IPS-15b (cell line): ENCODE measurements at regions not wholly inside any gene's neighbourhood (a gene's known extent, or its start where the extent isn't known, plus 50 kb on each side); places are given as distances from the start of the nearest gene placed in this dataset.
"Not testable (repeated sequence)": the region's sequence is repeated elsewhere in the genome, so short reads cannot be mapped to it uniquely, and the experiment has no call there.

Experiments
- H3K27me3 ChIP-seq: one replicate; pipeline ENCODE4 v1.6.1; 2013; ENCODE audit warnings: low read length; ENCODE audit not compliant: control insufficient read depth, insufficient read depth
- H3K36me3 ChIP-seq: one replicate; pipeline ENCODE4 v1.6.1; 2013; ENCODE audit warnings: low read length; ENCODE audit not compliant: control insufficient read depth, insufficient read depth
- H3K4me1 ChIP-seq: one replicate; pipeline ENCODE4 v1.6.1; 2013; ENCODE audit warnings: mild to moderate bottlenecking, low read length; ENCODE audit not compliant: control insufficient read depth, insufficient read depth
- H3K4me3 ChIP-seq: one replicate; pipeline ENCODE4 v1.5.1; 2013; ENCODE audit warnings: low read depth, low read length
- H3K9ac ChIP-seq: one replicate; pipeline ENCODE4 v1.6.1; 2013; ENCODE audit warnings: low read depth, mild to moderate bottlenecking, low read length
- H3K9me3 ChIP-seq: one replicate; pipeline ENCODE4 v1.6.1; 2013; ENCODE audit warnings: mild to moderate bottlenecking, low read length; ENCODE audit not compliant: control insufficient read depth, insufficient read depth

- peak overlapping the region; percentile 95 for H3K9ac ChIP-seq
- peak overlapping the region; percentile 77 for H3K4me3 ChIP-seq
- H3K36me3 ChIP-seq, result no peaks in the 10 kb centered on the region
- peaks cover 23% of the 10 kb centered on the region for H3K4me1 ChIP-seq
- no peaks in the 10 kb centered on the region for H3K27me3 ChIP-seq
- H3K9me3 ChIP-seq, result no peaks in the 10 kb centered on the region
Measured at GRCh38 chr5:12626556-12626955, 722.3 kb upstream of the CTNND2 start.

GRCh38 chr5:12625667-12626263 is 721.5 kb upstream of the CTNND2 start:
- peak overlapping the region; percentile 77 for H3K4me3 ChIP-seq
- peaks cover 23% of the 10 kb centered on the region for H3K4me1 ChIP-seq
- no peaks in the 10 kb centered on the region for H3K27me3 ChIP-seq
- no peaks in the 10 kb centered on the region for H3K9me3 ChIP-seq
- H3K36me3 ChIP-seq, result no peaks in the 10 kb centered on the region
- H3K9ac ChIP-seq, result peak overlapping the region; percentile 95

- H3K4me3 ChIP-seq, result peak overlapping the region; percentile 77
- H3K9ac ChIP-seq, result peak overlapping the region; percentile 90
- no peaks in the 10 kb centered on the region for H3K36me3 ChIP-seq
- no peaks in the 10 kb centered on the region for H3K9me3 ChIP-seq
- H3K4me1 ChIP-seq, result peaks cover 23% of the 10 kb centered on the region
- no peaks in the 10 kb centered on the region for H3K27me3 ChIP-seq
Measured at GRCh38 chr5:12624776-12625560, 720.7 kb upstream of the CTNND2 start.

GRCh38 chr5:12623408-12623807 is 719.2 kb upstream of the CTNND2 start:
- Histone ChIP-seq H3K4me3 (peak overlapping the region; percentile 77), H3K9ac (no peak overlapping the region), H3K9me3 (no peaks in the 10 kb centered on the region), H3K4me1 (peaks cover 23% of the 10 kb centered on the region), H3K36me3 (no peaks in the 10 kb centered on the region), H3K27me3 (no peaks in the 10 kb centered on the region)

GRCh38 chr5:12616093-12616492 is 711.8 kb upstream of the CTNND2 start:
- Histone ChIP-seq H3K9ac (no peak overlapping the region), H3K9me3 (no peaks in the 10 kb centered on the region), H3K4me1 (no peaks in the 10 kb centered on the region), H3K27me3 (no peaks in the 10 kb centered on the region), H3K4me3 (no peak overlapping the region), H3K36me3 (no peaks in the 10 kb centered on the region)

- Histone ChIP-seq H3K4me1 (no peaks in the 10 kb centered on the region), H3K36me3 (no peaks in the 10 kb centered on the region), H3K4me3 (no peak overlapping the region), H3K27me3 (no peaks in the 10 kb centered on the region), H3K9me3 (no peaks in the 10 kb centered on the region), H3K9ac (no peak overlapping the region)
Measured at GRCh38 chr5:12615141-12615820, 711.0 kb upstream of the CTNND2 start.

GRCh38 chr5:12614608-12615007 is 710.4 kb upstream of the CTNND2 start:
- no peak overlapping the region for H3K9ac ChIP-seq
- H3K27me3 ChIP-seq, result no peaks in the 10 kb centered on the region
- H3K4me3 ChIP-seq, result no peak overlapping the region
- H3K36me3 ChIP-seq, result no peaks in the 10 kb centered on the region
- H3K4me1 ChIP-seq, result no peaks in the 10 kb centered on the region
- H3K9me3 ChIP-seq, result no peaks in the 10 kb centered on the region

GRCh38 chr5:12611132-12611531 is 706.9 kb upstream of the CTNND2 start:
- no peaks in the 10 kb centered on the region for H3K9me3 ChIP-seq
- no peak overlapping the region for H3K9ac ChIP-seq

GRCh38 chr5:12607817-12608216 is 703.6 kb upstream of the CTNND2 start:
- not testable (repeated sequence) for H3K27me3 ChIP-seq, H3K36me3 ChIP-seq, H3K9me3 ChIP-seq, H3K4me3 ChIP-seq, H3K4me1 ChIP-seq, H3K9ac ChIP-seq

More at GRCh38 chr5:12611132-12611531, 706.9 kb upstream of the CTNND2 start:
- no peaks in the 10 kb centered on the region for H3K36me3 ChIP-seq
- no peaks in the 10 kb centered on the region for H3K4me1 ChIP-seq
- no peaks in the 10 kb centered on the region for H3K27me3 ChIP-seq
- no peak overlapping the region for H3K4me3 ChIP-seq

GRCh38 chr5:12592228-12592627 is 688.0 kb upstream of the CTNND2 start:
- H3K36me3 ChIP-seq, result no peaks in the 10 kb centered on the region
- no peaks in the 10 kb centered on the region for H3K4me1 ChIP-seq
- H3K4me3 ChIP-seq, result no peak overlapping the region
- H3K9me3 ChIP-seq, result no peaks in the 10 kb centered on the region
- H3K27me3 ChIP-seq, result no peaks in the 10 kb centered on the region
- no peak overlapping the region for H3K9ac ChIP-seq

GRCh38 chr5:12586406-12586805 is 682.2 kb upstream of the CTNND2 start:
- H3K4me3 ChIP-seq, result no peak overlapping the region
- no peaks in the 10 kb centered on the region for H3K9me3 ChIP-seq
- H3K36me3 ChIP-seq, result no peaks in the 10 kb centered on the region
- H3K4me1 ChIP-seq, result no peaks in the 10 kb centered on the region
- no peaks in the 10 kb centered on the region for H3K27me3 ChIP-seq
- H3K9ac ChIP-seq, result no peak overlapping the region

- not testable (repeated sequence) for H3K36me3 ChIP-seq, H3K27me3 ChIP-seq, H3K9me3 ChIP-seq, H3K4me3 ChIP-seq, H3K4me1 ChIP-seq, H3K9ac ChIP-seq
Measured at GRCh38 chr5:12578803-12579202, 674.6 kb upstream of the CTNND2 start.
